ENCODE measurements at regions not wholly inside any gene's neighbourhood (a gene's known extent, or its start where the extent isn't known, plus 50 kb on each side); places are given as distances from the start of the nearest gene placed in this dataset.
"Not testable (repeated sequence)": the region's sequence is repeated elsewhere in the genome, so short reads cannot be mapped to it uniquely, and the experiment has no call there.

DNA sequence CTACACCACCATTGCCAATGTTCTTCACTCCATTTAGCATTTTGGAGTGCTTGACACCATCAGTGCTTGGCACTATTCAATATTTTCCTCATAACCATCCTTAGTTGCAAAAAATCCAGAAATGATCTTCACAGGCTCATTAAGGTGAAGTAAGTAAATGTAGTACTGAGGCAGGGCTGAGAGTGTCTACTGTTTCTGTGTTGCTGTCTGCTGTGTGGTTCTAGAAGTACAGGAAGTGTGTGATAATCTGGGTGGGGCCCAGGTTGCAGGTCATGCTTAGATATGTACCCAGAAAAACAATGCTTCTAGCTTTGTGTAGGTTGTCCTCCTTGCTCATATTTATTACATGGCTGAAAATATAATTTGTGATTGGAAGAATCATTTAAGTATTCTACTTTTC lies 411.8 kb upstream of the CCDC179 start:
- no peak for DNase-seq

GRCh38 chr11:23278121-23278520 lies 417.8 kb upstream of the CCDC179 start:
- no peak for DNase-seq

GRCh38 chr11:23280088-23280487 lies 419.8 kb upstream of the CCDC179 start:
- no peak for DNase-seq

DNA sequence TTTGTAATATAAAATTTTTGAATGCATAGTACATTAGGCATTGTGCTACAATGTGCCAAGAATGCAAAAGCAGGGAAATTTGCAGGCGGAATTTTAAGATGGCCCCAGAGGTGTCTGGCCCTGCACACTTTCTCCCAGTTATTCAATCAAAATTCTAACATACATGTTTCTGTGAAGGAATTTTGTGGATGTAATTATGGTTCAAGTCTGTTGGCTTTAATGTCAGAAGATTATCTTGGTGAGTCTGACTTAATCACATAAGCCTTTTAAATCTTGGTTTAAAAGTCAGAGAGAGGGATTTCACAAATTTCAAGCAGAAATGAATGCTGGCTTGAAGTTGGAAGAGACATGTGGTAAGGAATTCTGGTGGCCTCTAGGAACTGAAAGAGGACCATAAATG lies 423.4 kb upstream of the CCDC179 start:
- DNase-seq: no peak

DNA sequence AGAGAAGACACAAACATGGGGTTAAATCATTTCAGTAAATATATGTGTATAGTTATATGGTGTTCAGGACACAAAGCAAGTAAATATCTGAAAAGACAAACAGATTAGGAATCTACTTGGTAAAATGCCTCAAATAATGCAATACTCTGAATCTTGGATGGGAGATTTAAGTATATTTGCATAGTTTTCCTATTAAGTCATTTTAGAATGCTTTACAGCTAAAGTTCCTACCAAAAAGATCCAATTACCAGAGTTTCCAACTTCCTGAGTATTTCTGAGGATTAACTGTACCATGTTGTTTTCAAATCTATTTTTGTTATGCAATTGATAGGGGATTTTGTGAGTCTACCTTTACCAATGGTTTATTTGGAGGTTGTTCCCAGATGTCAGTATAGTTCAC lies 424.4 kb upstream of the CCDC179 start:
- no peak for DNase-seq

- no peak for DNase-seq
Observed at GRCh38 chr11:23288003-23288783, 427.9 kb upstream of the CCDC179 start.

- DNase-seq: no peak
Observed at GRCh38 chr11:23295241-23295640, 435.0 kb upstream of the CCDC179 start.

DNA sequence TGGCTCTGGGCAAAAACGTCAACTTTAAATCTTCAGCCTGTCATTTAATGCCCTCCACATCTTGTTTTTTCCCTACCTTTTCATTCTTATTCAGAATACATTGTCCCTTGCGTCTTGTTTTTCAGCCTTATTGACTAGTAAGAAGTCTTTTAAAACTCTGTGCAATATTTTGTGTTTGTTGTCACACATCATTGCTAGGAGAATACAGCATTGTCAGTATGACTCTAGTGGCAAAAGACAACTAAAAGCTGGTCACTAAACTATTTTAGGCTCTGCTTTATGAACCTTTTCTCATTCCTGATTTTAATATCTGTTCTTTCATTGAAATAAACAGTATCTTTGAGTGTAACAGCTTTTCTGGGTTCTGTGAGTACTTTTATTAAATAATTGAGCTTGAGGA lies 447.8 kb upstream of the CCDC179 start:
- DNase-seq: no peak

GRCh38 chr11:23310276-23310675 lies 450.0 kb upstream of the CCDC179 start:
- DNase-seq: no peak

DNA sequence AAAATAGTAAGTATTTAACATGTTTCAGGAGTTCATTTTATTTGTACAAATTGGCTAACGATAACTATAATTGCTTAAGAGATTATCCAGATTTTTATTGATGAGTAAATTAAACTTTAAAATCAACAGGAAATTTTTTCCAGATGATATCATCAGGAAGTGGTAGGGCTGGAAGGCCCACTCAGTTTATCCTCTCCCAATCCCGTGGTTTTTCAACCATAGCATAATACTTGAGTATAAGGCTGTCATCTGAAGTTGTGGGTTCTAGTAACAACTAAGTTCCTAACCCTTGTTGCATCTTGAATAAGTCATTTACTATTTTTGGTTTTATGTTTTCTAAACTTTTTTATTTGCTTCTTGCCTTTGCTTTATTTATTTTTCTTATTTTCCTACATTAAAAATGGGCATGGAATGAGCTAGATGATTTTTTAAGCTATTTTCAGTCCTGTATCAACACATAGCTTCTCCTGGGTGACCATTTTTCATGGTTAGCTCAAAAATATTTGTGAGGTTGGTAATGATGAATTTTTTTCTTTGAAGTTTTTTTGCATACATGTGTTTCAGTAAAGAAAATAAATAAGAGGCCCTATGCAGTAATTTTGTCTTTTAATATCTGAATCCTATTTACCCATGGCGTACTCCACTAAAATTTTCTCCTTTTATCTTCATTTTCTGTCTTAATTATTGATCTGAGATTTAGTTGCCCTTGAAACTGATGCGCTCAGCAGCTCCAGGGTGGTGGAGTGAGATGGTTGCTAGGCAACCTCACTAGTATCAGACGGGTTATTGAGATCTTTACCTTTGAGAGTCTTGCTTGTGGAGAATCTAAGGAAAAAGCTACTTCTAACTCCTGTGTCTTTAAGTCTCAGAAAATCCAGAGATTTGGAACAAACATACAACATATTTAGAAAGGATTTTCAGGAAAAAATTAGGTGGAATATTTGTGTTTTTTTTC lies 452.0 kb upstream of the CCDC179 start:
- no peak for DNase-seq

- DNase-seq: no peak
Observed at GRCh38 chr11:23313001-23313400, 452.7 kb upstream of the CCDC179 start.

DNA sequence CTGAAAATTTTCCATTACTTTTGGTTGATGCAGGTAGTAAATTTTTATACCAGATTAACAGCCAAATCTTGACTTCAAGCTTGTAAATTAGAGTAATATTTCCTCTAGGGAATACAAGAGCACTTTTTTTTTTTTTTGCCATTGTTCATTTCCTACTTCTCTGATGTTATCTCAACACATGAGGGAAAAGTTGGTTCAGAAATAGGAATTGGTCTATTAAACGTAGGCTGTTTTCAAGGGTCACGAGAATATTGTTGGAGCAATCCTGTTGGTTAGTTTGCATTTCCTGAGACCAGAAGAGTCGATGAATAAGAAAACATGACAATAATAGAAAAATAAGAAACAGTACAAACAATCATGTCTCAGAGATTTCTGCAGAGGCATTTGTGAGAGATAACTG lies 453.9 kb upstream of the CCDC179 start:
- DNase-seq: no peak

DNA sequence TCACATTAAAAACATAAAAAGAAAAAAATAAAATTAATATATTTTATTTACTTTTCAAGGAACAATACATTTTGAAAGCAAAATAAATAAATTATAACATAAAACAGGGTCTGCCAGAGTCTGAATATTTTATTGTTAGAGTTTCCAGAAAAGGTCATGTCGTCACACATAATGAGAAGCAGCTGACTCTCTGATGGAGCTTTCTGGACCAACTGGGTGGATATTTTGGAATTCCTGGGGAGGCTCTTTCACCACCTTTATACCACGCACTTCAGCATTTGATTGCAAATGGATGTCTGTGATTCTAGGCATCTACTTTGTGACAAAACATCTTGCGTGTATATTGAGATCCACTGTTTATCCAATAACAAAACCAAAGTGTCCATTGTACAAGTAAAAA lies 455.0 kb upstream of the CCDC179 start:
- DNase-seq: no peak

GRCh38 chr11:23317816-23318215 lies 457.5 kb upstream of the CCDC179 start:
- DNase-seq: no peak

- no peak for DNase-seq
Observed at GRCh38 chr11:23318670-23319069, 458.4 kb upstream of the CCDC179 start.

- DNase-seq: no peak
Observed at GRCh38 chr11:23320131-23320530, 459.9 kb upstream of the CCDC179 start.

GRCh38 chr11:23335586-23335985 lies 475.3 kb upstream of the CCDC179 start:
- not testable (repeated sequence) for DNase-seq

DNA sequence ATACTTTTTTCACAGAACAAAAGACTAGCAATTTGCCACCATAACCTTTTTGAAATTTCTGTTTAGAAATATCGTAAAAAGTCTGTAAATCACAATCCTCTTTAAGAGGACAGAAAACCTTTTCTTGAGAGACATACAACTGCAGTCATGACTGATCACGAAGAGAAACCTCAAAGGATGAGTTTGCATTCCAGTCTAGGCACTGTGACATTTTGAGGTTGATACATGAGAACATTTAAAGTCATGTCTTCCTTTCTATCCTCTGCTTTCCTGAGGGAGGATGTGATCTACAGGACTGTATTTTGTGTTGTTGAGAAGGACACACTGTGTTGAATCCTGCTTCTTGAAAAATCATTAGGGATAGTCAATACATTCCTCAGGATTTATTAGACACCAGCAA lies 476.7 kb upstream of the CCDC179 start:
- no peak for DNase-seq

DNA sequence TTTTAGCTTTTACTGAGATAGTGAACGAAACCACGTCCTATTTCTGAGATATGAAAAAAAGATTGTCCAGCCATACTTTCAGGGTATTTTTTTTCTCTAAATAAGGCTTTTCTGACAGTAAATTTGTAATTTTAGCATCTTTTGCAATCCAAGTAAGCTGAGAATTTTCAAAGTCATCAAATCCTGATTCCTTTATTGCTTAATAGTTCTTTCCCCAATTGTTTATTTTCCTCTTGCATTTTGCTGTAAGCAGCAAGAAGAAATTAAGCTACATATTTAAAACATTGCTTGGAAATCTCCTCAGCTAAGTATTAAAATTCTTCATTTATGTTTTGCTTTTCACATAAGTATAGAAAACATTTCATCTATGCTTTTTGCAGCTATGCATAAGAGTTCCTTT lies 493.3 kb upstream of the CCDC179 start:
- no peak for DNase-seq

GRCh38 chr11:23359297-23359696 lies 499.0 kb upstream of the CCDC179 start:
- no peak for DNase-seq

DNA sequence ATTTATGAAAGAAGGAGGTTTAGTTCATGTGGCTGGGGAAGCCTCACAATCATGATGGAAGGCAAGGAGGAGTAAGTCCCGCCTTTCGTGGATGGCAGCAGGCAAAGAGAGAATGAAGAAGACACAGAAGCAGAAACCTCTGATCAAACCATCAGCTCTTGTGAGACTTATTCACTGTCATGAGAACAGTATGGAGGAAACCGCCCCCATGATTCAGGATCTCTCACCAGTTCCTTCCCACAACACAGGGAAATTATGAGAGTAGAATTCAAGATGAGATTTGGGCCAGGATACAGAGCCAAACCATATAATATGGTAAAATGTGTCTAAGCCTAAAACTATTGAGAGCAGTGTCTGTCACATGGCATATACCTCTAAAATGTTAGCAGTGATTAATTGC lies 503.8 kb upstream of the CCDC179 start:
- DNase-seq: no peak

GRCh38 chr11:23370580-23371275 lies 510.5 kb upstream of the CCDC179 start:
- no peak for DNase-seq

DNA sequence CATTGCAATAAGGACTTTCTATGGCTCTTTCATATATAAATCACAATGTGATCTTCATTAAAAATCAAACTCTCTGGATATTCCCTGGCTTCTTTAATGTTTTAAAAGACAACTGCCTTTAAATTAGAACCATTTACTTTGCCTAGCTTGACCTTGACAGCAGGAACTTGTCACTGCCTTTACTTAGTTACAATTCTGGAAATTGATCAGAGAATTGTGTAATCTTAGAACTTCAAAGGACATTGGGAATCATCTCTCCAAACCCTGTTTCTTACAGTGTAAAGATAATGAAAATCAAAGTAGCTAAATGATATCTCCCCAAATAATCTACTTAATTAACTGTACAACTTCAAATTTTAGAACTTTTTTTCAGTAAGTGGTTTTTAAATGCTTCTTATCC lies 517.6 kb upstream of the CCDC179 start:
- no peak for DNase-seq

DNA sequence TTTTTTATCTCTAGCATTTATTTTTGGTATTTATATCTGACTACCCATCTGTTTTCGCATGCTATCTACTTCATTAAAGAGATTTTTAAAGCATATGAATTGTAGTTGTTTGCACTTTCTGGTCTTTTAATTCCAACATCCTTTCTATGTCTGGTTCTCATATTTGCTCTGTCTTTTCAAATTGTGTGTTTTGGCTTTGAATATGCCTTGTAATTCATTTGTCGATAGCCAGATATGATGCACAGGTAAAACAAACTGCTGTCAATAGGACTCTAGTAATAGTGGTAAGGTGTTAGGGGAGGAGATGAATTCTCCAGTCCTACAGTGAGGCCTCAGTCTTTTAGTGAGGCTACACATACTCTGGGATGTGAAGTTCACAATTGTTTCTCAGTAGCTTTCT lies 530.8 kb upstream of the CCDC179 start:
- DNase-seq: no peak
